ENCODE measurements at regions not wholly inside any gene's neighbourhood (a gene's known extent, or its start where the extent isn't known, plus 50 kb on each side); places are given as distances from the start of the nearest gene placed in this dataset.
"Not testable (repeated sequence)": the region's sequence is repeated elsewhere in the genome, so short reads cannot be mapped to it uniquely, and the experiment has no call there.

- no peak overlapping the region; the same call in 1 of the 2 replicates for H2BK20ac ChIP-seq (ENCODE audit: low read depth, low read length)
- no peak overlapping the region for H3K4me3 ChIP-seq (ENCODE audit: insufficient read depth, low read depth, low read length)
- no peak overlapping the region for H2AK9ac ChIP-seq (replicated peaks; ENCODE audit: low read depth, low read length, poor library complexity)
- peak overlapping the region; percentile 65 for H2BK5ac ChIP-seq (ENCODE audit: low read depth, low read length, poor library complexity, severe bottlenecking)
- intact Hi-C loops (cut with micrococcal nuclease), result loop anchor here (10.0 kb wide), 1 partner anchor 146 kb away; no protein-coding TSS in a partner anchor
- peak overlapping the region; percentile 44; the same call in 1 of the 2 replicates for H3K14ac ChIP-seq (replicated peaks; ENCODE audit: low read depth, low read length)
- H4K8ac ChIP-seq (ENCODE audit: low read depth in 2 of 2, low read length in 2 of 2), result peak overlapping the region in 1 of 2 experiments; percentile 56; a peak in 2 of 4 replicates
- no CpG with 5 or more reads among the region's 5 CpGs for WGBS, 2 experiments (ENCODE audit: extremely low coverage in 2 of 2, insufficient read length in 1 of 2)
- peak overlapping the region; percentile 32; the same call in 1 of the 2 replicates for H2BK120ac ChIP-seq (ENCODE audit: low read depth, low read length)
- no peak overlapping the region for H2AFZ ChIP-seq (replicated peaks; ENCODE audit: low read length, poor library complexity)
- H3K79me1 ChIP-seq (ENCODE audit: low read depth in 1 of 2, low read length in 2 of 2), result no peaks in the 10 kb centered on the region
- 0 out of 2 replicates have a peak overlapping the region, but pooled peaks have one; percentile 11 for H3K18ac ChIP-seq (ENCODE audit: low read depth, low read length)
- peaks cover 2% of the 10 kb centered on the region; the same call in 1 of the 2 replicates for H3K4me1 ChIP-seq (ENCODE audit: control insufficient read depth, insufficient read depth, low read length)
- H3K56ac ChIP-seq (ENCODE audit: extremely low read depth, insufficient read depth, low read length), result 0 out of 2 replicates have a peak overlapping the region, but pooled peaks have one; percentile 18
- TF ChIP-seq CEBPB (IDR thresholded peaks at IDR 0.05; ENCODE audit: low read depth, low read length) (peak; percentile 92), BHLHE40 (IDR thresholded peaks at IDR 0.05; ENCODE audit: low read depth, low read length) (peak; percentile 20; the same call in 1 of the 2 replicates), NFE2L2 (IDR thresholded peaks at IDR 0.05; ENCODE audit: low read depth, low read length) (no peak)
- H4K20me1 ChIP-seq (ENCODE audit: insufficient read depth, low read length), result no peaks in the 10 kb centered on the region
- 0 out of 2 replicates have a peak, but pooled peaks cover 2% of the 10 kb centered on the region for H3K9me3 ChIP-seq (ENCODE audit: control insufficient read depth, insufficient read depth, low read length)
- H2BK15ac ChIP-seq (ENCODE audit: low read depth, low read length), result no peak overlapping the region
- H3K4me2 ChIP-seq (ENCODE audit: low read depth, low read length), result peak overlapping the region; percentile 41; the same call in 1 of the 2 replicates
- H4K5ac ChIP-seq (ENCODE audit: low read depth, low read length), result no peak overlapping the region
- no peak overlapping the region for H2AK5ac ChIP-seq (ENCODE audit: low read depth, low read length)
- ATAC-seq (ENCODE audit: low read depth) (peak; percentile 89), DNase-seq (peak; percentile 77)
- H3K27me3 ChIP-seq (ENCODE audit: control insufficient read depth, insufficient read depth, low read length), result no peaks in the 10 kb centered on the region
- dilution Hi-C loops (cut with HindIII; ENCODE audit: low sequenced_read_pairs, unreplicated experiment), result no loop called here
- BruUV-seq (replicated peaks), result no TSS peak
- no peak overlapping the region for H3K23ac ChIP-seq (ENCODE audit: low read depth, low read length)
- no peaks in the 10 kb centered on the region for H3K36me3 ChIP-seq (ENCODE audit: control insufficient read depth, insufficient read depth, low read length)
- peak overlapping the region; percentile 18; the same call in 1 of the 2 replicates for H3K27ac ChIP-seq (ENCODE audit: insufficient read depth, low read length)
- H3K4ac ChIP-seq (ENCODE audit: low read depth, low read length), result no peak overlapping the region
- CTCF ChIA-PET, result no interaction called here
- H3K9ac ChIP-seq (ENCODE audit: low read depth, low read length), result no peak overlapping the region
- POLR2A ChIA-PET (ENCODE audit: unreplicated experiment), result no interaction called here
- H4K91ac ChIP-seq (ENCODE audit: insufficient read depth, low read depth, low read length), result no peak overlapping the region
- in situ Hi-C loops (cut with MboI; ENCODE audit: low sequenced_read_pairs), result no loop called here
- no peaks in the 10 kb centered on the region for H3K9me1 ChIP-seq (ENCODE audit: insufficient read depth, low read length)
Observed at GRCh38 chr10:52578871-52579405, 193.6 kb downstream of the MBL2 start.

DNA sequence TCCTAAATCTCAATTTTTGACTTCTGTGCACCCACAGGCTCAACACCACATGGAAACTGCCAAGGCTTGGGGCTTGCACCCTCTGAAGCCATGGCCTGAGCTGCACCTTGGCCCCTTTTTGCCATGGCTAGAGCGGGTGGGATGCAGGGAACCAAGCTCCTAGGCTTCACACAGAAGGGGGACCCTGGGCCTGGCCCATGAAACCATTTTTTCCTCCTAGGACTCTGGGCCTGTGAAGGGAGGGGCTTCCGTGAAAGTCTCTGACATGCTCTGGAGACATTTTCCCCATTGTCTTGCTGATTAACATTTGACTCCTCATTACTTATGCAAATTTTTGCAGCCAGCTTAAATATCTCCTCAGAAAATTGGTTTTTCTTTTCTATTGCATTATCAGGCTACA, 190.9 kb downstream of the MBL2 start:
- H3K4ac ChIP-seq (ENCODE audit: low read depth, low read length); dilution Hi-C loops (cut with HindIII; ENCODE audit: low sequenced_read_pairs, unreplicated experiment); H4K8ac ChIP-seq (ENCODE audit: low read depth in 2 of 2, low read length in 2 of 2); H3K23ac ChIP-seq (ENCODE audit: low read depth, low read length); H3K14ac ChIP-seq (replicated peaks; ENCODE audit: low read depth, low read length); H4K91ac ChIP-seq (ENCODE audit: insufficient read depth, low read depth, low read length); in situ Hi-C loops (cut with MboI; ENCODE audit: low sequenced_read_pairs); H3K18ac ChIP-seq (ENCODE audit: low read depth, low read length); H3K9me1 ChIP-seq (ENCODE audit: insufficient read depth, low read length); DNase-seq; H3K4me3 ChIP-seq (ENCODE audit: insufficient read depth, low read depth, low read length); H2AK9ac ChIP-seq (replicated peaks; ENCODE audit: low read depth, low read length, poor library complexity); H3K4me2 ChIP-seq (ENCODE audit: low read depth, low read length); H4K20me1 ChIP-seq (ENCODE audit: insufficient read depth, low read length); POLR2A ChIA-PET (ENCODE audit: unreplicated experiment); H3K27ac ChIP-seq (ENCODE audit: insufficient read depth, low read length); CTCF ChIA-PET; H2BK120ac ChIP-seq (ENCODE audit: low read depth, low read length); BruUV-seq (replicated peaks); H3K36me3 ChIP-seq (ENCODE audit: control insufficient read depth, insufficient read depth, low read length); intact Hi-C loops (cut with micrococcal nuclease); H2AK5ac ChIP-seq (ENCODE audit: low read depth, low read length); H3K9me3 ChIP-seq (ENCODE audit: control insufficient read depth, insufficient read depth, low read length); H4K5ac ChIP-seq (ENCODE audit: low read depth, low read length); H2BK20ac ChIP-seq (ENCODE audit: low read depth, low read length); H2BK5ac ChIP-seq (ENCODE audit: low read depth, low read length, poor library complexity, severe bottlenecking); H3K27me3 ChIP-seq (ENCODE audit: control insufficient read depth, insufficient read depth, low read length); H3K9ac ChIP-seq (ENCODE audit: low read depth, low read length); H3K79me1 ChIP-seq (ENCODE audit: low read depth in 1 of 2, low read length in 2 of 2); H3K56ac ChIP-seq (ENCODE audit: extremely low read depth, insufficient read depth, low read length); H2AFZ ChIP-seq (replicated peaks; ENCODE audit: low read length, poor library complexity); H2BK15ac ChIP-seq (ENCODE audit: low read depth, low read length); H3K4me1 ChIP-seq (ENCODE audit: control insufficient read depth, insufficient read depth, low read length); ATAC-seq (ENCODE audit: low read depth): not testable (repeated sequence)
- WGBS, 2 experiments (ENCODE audit: extremely low coverage in 2 of 2, insufficient read length in 1 of 2), result no CpG with 5 or more reads among the region's 2 CpGs

Measured in IMR-90 (cell line).